Mesenchymal stem cell (in vitro differentiated cells and primary cell): ENCODE measurements at regions not wholly inside any gene's neighbourhood (a gene's known extent, or its start where the extent isn't known, plus 50 kb on each side); places are given as distances from the start of the nearest gene placed in this dataset.

ENCODE experiments used
- DNase-seq: peaks from one replicate; pipeline ENCODE4 v3.0.0-alpha.2; 2013
- H2AFZ ChIP-seq: one replicate; pipeline ENCODE4 v1.6.1; 2013; ENCODE audit warnings: low read depth, mild to moderate bottlenecking, control low read depth, inconsistent platforms, low read length, moderate library complexity
- H2AK5ac ChIP-seq: 2 replicates; pipeline ENCODE4 v1.6.1; 2013; ENCODE audit warnings: low read length, moderate library complexity, mild to moderate bottlenecking, inconsistent platforms; ENCODE audit not compliant: severe bottlenecking
- H2BK120ac ChIP-seq: one replicate; pipeline ENCODE4 v1.6.1; 2013; ENCODE audit warnings: low read depth, mild to moderate bottlenecking, inconsistent platforms, low read length, moderate library complexity
- H2BK12ac ChIP-seq, 2 experiments: one replicate each; pipeline ENCODE4 v1.6.1; 2013; ENCODE audit warnings: inconsistent platforms in 2 of 2, low read length in 2 of 2, mild to moderate bottlenecking in 2 of 2, moderate library complexity in 2 of 2, control low read depth in 1 of 2
- H2BK15ac ChIP-seq: one replicate; pipeline ENCODE4 v1.6.1; 2013; ENCODE audit warnings: mild to moderate bottlenecking, low read depth, inconsistent platforms; ENCODE audit not compliant: poor library complexity, severe bottlenecking
- H2BK5ac ChIP-seq: 2 replicates; pipeline ENCODE4 v1.6.1; 2013; ENCODE audit warnings: low read depth, mild to moderate bottlenecking, low read length, control low read depth, inconsistent platforms; ENCODE audit not compliant: poor library complexity, severe bottlenecking
- H3K14ac ChIP-seq, 2 experiments: one replicate each; pipeline ENCODE4 v1.6.1; 2013; ENCODE audit warnings: inconsistent platforms in 2 of 2, low read length in 2 of 2, control low read depth in 1 of 2, mild to moderate bottlenecking in 1 of 2, moderate library complexity in 1 of 2
- H3K18ac ChIP-seq, 2 experiments: one replicate each; pipeline ENCODE4 v1.6.1; 2013; ENCODE audit warnings: inconsistent platforms in 2 of 2, low read length in 2 of 2, control low read depth in 1 of 2, low read depth in 1 of 2, mild to moderate bottlenecking in 1 of 2
- H3K23ac ChIP-seq, 2 experiments: one replicate each; pipeline ENCODE4 v1.6.1; 2013; ENCODE audit warnings: inconsistent platforms in 2 of 2, low read length in 2 of 2, mild to moderate bottlenecking in 2 of 2, moderate library complexity in 2 of 2, control low read depth in 1 of 2
- H3K27ac ChIP-seq: 2 replicates; pipeline ENCODE4 v1.5.1; 2013; ENCODE audit warnings: mild to moderate bottlenecking, moderate library complexity, low read length, control low read depth, inconsistent platforms; ENCODE audit not compliant: poor library complexity, severe bottlenecking
- H3K27me3 ChIP-seq, 2 experiments: 2 replicates each; pipeline versions ENCODE4 v1.6.1 to v1.7.0; 2013; ENCODE audit warnings: low read length in 2 of 2, mild to moderate bottlenecking in 2 of 2, moderate library complexity in 2 of 2, control low read depth in 1 of 2, inconsistent platforms in 1 of 2; ENCODE audit not compliant: control insufficient read depth in 1 of 2, insufficient read depth in 1 of 2
- H3K36me3 ChIP-seq, 2 experiments: 2 replicates each; pipeline versions ENCODE4 v1.6.1 to v1.7.0; 2013; ENCODE audit warnings: low read length in 2 of 2, control low read depth in 1 of 2, inconsistent platforms in 1 of 2, low read depth in 1 of 2, mild to moderate bottlenecking in 1 of 2; ENCODE audit not compliant: insufficient read depth in 2 of 2, control insufficient read depth in 1 of 2
- H3K4ac ChIP-seq, 2 experiments: one replicate each; pipeline ENCODE4 v1.6.1; 2013; ENCODE audit warnings: inconsistent platforms in 2 of 2, low read length in 2 of 2, mild to moderate bottlenecking in 2 of 2, moderate library complexity in 2 of 2, control low read depth in 1 of 2, low read depth in 1 of 2
- H3K4me1 ChIP-seq: 2 replicates; pipeline ENCODE4 v1.6.1; 2013; ENCODE audit warnings: low read depth, low read length, control low read depth; ENCODE audit not compliant: control insufficient read depth, insufficient read depth
- H3K4me2 ChIP-seq: 2 replicates; pipeline ENCODE4 v1.6.1; 2013; ENCODE audit warnings: low read length, mild to moderate bottlenecking, inconsistent platforms; ENCODE audit not compliant: poor library complexity, severe bottlenecking
- H3K4me3 ChIP-seq, 2 experiments: 2 replicates each; pipeline versions ENCODE4 v1.5.1 to v1.7.0; 2013; ENCODE audit warnings: low read length in 2 of 2, mild to moderate bottlenecking in 2 of 2, control low read depth in 1 of 2, low read depth in 1 of 2; ENCODE audit not compliant: insufficient read depth in 1 of 2
- H3K79me1 ChIP-seq: replicated peaks from 2 replicates; pipeline ENCODE4 v1.6.1; 2013; ENCODE audit warnings: mild to moderate bottlenecking, control low read depth, low read length, inconsistent platforms; ENCODE audit not compliant: poor library complexity, severe bottlenecking
- H3K9ac ChIP-seq: 2 replicates; pipeline ENCODE4 v1.7.0; 2013; ENCODE audit warnings: mild to moderate bottlenecking, low read length, moderate library complexity
- H3K9me3 ChIP-seq: 2 replicates; pipeline ENCODE4 v1.7.0; 2013; ENCODE audit warnings: mild to moderate bottlenecking, low read length; ENCODE audit not compliant: control insufficient read depth
- H4K8ac ChIP-seq: one replicate; pipeline ENCODE4 v1.6.1; 2013; ENCODE audit warnings: inconsistent platforms, mild to moderate bottlenecking, low read length, moderate library complexity
- H4K91ac ChIP-seq: one replicate; pipeline ENCODE4 v1.6.1; 2013; ENCODE audit warnings: mild to moderate bottlenecking, low read length, inconsistent platforms
- WGBS: methylation state at CpG from one replicate; pipeline ENCODE4 v1.1.7; 2013; ENCODE audit warnings: mixed read lengths; 5-methylcytosine and 5-hydroxymethylcytosine counted together

GRCh38 chr12:97748298-97748697 is 285.7 kb downstream of the RMST start:
- H3K4me1 ChIP-seq = no peaks in the 10 kb centered on the region
- no peak overlapping the region for H4K8ac ChIP-seq
- H3K36me3 ChIP-seq = no peaks in the 10 kb centered on the region
- no peak overlapping the region for H3K18ac ChIP-seq
- no peak overlapping the region for H2BK5ac ChIP-seq
- H3K27me3 ChIP-seq = no peaks in the 10 kb centered on the region
- no peak overlapping the region for H3K4me3 ChIP-seq
- no peak overlapping the region for H2AK5ac ChIP-seq
- H2AFZ ChIP-seq = no peak overlapping the region
- no peak overlapping the region for H4K91ac ChIP-seq
- WGBS = 0% methylated on average over 2 of the region's 2 CpGs
- H3K9ac ChIP-seq = no peak overlapping the region
- DNase-seq = peak; percentile 1
- H3K4me2 ChIP-seq = no peak overlapping the region
- no peaks in the 10 kb centered on the region for H3K79me1 ChIP-seq
- H3K9me3 ChIP-seq = no peaks in the 10 kb centered on the region
- no peak overlapping the region for H2BK120ac ChIP-seq
- no peak overlapping the region for H3K23ac ChIP-seq
- no peak overlapping the region for H2BK15ac ChIP-seq
- H3K14ac ChIP-seq = no peak overlapping the region
- no peak overlapping the region for H3K27ac ChIP-seq
- no peak overlapping the region for H2BK12ac ChIP-seq
- H3K4ac ChIP-seq = no peak overlapping the region

- Histone ChIP-seq H3K18ac (no peak overlapping the region), H2AFZ (no peak overlapping the region), H3K14ac (no peak overlapping the region), H2BK12ac (no peak overlapping the region), H2BK5ac (no peak overlapping the region), H2BK120ac (no peak overlapping the region), H3K4me3 (no peak overlapping the region), H3K36me3 (no peaks in the 10 kb centered on the region), H2BK15ac (no peak overlapping the region), H3K27ac (no peak overlapping the region), H3K4ac (no peak overlapping the region), H2AK5ac (no peak overlapping the region), H4K8ac (no peak overlapping the region), H3K4me2 (no peak overlapping the region), H3K4me1 (no peaks in the 10 kb centered on the region), H4K91ac (no peak overlapping the region), H3K23ac (no peak overlapping the region), H3K9ac (peak overlapping the region; percentile 23), H3K79me1 (no peaks in the 10 kb centered on the region), H3K9me3 (no peaks in the 10 kb centered on the region), H3K27me3 (no peaks in the 10 kb centered on the region)
- WGBS = 100% methylated on average over 2 of the region's 3 CpGs
- no peak for DNase-seq
Measured at GRCh38 chr12:97751704-97752103, 289.1 kb downstream of the RMST start.

- Histone ChIP-seq H3K4ac (no peak overlapping the region), H3K23ac (no peak overlapping the region), H3K18ac (no peak overlapping the region), H4K91ac (no peak overlapping the region), H2AFZ (no peak overlapping the region), H4K8ac (no peak overlapping the region), H3K14ac (no peak overlapping the region), H3K9ac (peak overlapping the region; percentile 23), H2BK12ac (no peak overlapping the region), H3K9me3 (no peaks in the 10 kb centered on the region), H3K27ac (no peak overlapping the region), H3K4me3 (no peak overlapping the region), H2BK5ac (no peak overlapping the region), H3K4me1 (no peaks in the 10 kb centered on the region), H2AK5ac (no peak overlapping the region), H3K4me2 (no peak overlapping the region), H2BK120ac (no peak overlapping the region), H3K36me3 (no peaks in the 10 kb centered on the region), H2BK15ac (no peak overlapping the region), H3K27me3 (no peaks in the 10 kb centered on the region), H3K79me1 (no peaks in the 10 kb centered on the region)
- no peak for DNase-seq
Measured at GRCh38 chr12:97752129-97752528, 289.5 kb downstream of the RMST start.

GRCh38 chr12:97753332-97753731 is 290.7 kb downstream of the RMST start:
- H3K9me3 ChIP-seq = no peaks in the 10 kb centered on the region
- no peaks in the 10 kb centered on the region for H3K36me3 ChIP-seq
- H4K8ac ChIP-seq = no peak overlapping the region
- H3K4me3 ChIP-seq = no peak overlapping the region
- H3K9ac ChIP-seq = no peak overlapping the region
- no peak overlapping the region for H2BK12ac ChIP-seq
- 86% methylated on average over 1 of the region's 2 CpGs for WGBS
- no peak overlapping the region for H3K18ac ChIP-seq
- no peak for DNase-seq
- H4K91ac ChIP-seq = no peak overlapping the region
- no peak overlapping the region for H2BK5ac ChIP-seq
- no peak overlapping the region for H3K4ac ChIP-seq
- no peak overlapping the region for H3K4me2 ChIP-seq
- H3K27me3 ChIP-seq = no peaks in the 10 kb centered on the region
- no peak overlapping the region for H3K14ac ChIP-seq
- no peak overlapping the region for H2BK120ac ChIP-seq
- no peak overlapping the region for H2AK5ac ChIP-seq
- H3K4me1 ChIP-seq = no peaks in the 10 kb centered on the region
- H2AFZ ChIP-seq = no peak overlapping the region
- H2BK15ac ChIP-seq = no peak overlapping the region
- no peak overlapping the region for H3K23ac ChIP-seq
- H3K27ac ChIP-seq = no peak overlapping the region
- H3K79me1 ChIP-seq = no peaks in the 10 kb centered on the region
